ENCODE measurements at regions not wholly inside any gene's neighbourhood (a gene's known extent, or its start where the extent isn't known, plus 50 kb on each side); places are given as distances from the start of the nearest gene placed in this dataset.

DNA sequence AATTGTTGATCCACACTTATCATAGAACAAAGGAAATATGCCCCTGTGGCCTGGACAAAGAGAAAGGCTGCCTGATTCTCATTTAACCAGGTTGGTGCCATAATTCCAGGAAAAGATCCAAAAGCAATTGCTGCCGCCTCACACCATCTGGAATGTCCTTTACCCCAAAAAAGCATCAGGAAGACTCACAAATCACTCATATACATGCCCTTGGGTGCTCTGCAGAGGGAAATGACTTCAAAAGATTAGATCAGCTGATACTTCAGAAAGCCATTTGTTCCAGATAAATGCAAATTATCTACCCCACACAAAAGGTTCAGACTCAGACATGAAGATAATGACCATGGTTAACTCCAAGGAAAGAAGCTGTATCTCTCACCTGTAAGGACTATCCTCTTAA lies 285.8 kb downstream of the C1D start:
- TF ChIP-seq, protein P1, sequence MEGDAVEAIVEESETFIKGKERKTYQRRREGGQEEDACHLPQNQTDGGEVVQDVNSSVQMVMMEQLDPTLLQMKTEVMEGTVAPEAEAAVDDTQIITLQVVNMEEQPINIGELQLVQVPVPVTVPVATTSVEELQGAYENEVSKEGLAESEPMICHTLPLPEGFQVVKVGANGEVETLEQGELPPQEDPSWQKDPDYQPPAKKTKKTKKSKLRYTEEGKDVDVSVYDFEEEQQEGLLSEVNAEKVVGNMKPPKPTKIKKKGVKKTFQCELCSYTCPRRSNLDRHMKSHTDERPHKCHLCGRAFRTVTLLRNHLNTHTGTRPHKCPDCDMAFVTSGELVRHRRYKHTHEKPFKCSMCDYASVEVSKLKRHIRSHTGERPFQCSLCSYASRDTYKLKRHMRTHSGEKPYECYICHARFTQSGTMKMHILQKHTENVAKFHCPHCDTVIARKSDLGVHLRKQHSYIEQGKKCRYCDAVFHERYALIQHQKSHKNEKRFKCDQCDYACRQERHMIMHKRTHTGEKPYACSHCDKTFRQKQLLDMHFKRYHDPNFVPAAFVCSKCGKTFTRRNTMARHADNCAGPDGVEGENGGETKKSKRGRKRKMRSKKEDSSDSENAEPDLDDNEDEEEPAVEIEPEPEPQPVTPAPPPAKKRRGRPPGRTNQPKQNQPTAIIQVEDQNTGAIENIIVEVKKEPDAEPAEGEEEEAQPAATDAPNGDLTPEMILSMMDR (IDR thresholded peaks at IDR 0.05), result no peak
- no peak for TF ChIP-seq POLR2A (IDR thresholded peaks at IDR 0.05)
